ENCODE measurements at regions not wholly inside any gene's neighbourhood (a gene's known extent, or its start where the extent isn't known, plus 50 kb on each side); places are given as distances from the start of the nearest gene placed in this dataset.

DNA sequence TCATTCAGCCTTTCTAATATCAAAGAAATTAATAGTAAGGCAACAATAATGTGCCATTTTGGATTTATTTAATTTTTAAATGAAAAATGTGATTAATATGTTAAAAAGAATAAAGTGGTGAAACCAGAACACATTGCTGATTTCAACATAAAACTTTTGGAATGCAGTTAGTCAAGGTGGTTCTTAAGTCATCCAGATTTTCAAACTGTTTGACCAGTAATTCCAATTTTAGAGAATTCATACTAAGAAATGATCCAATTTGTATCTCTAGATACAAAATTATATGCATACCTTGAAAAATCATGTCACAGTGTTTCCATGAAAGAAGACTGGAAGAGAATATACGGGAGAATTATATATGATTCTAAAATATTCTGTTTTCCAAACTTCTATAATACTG, 54.2 kb upstream of the MCOLN3 start:
- ATAC-seq (replicated peaks in 1 of 4) (no peak), DNase-seq (no peak)
- ChIA-PET CTCF (interaction anchor here in 1 of 2 donors (1.1 kb wide), 1 partner anchor 152 kb away, joined by 3 read pairs; no protein-coding TSS in a partner anchor), POLR2A (no interaction called here)
- Histone ChIP-seq H3K9me3 (no peaks in the 10 kb centered on the region), H3K27me3 (replicated peaks in 1 of 2; ENCODE audit: control insufficient read depth in 2 of 2, extremely low read depth in 1 of 2, insufficient read depth in 2 of 2, low read length in 1 of 2) (no peaks in the 10 kb centered on the region), H3K4me3 (ENCODE audit: control insufficient read depth in 1 of 2, extremely low read depth in 1 of 2, low read length in 1 of 2) (no peak overlapping the region), H3K36me3 (ENCODE audit: control insufficient read depth in 2 of 2, extremely low read depth in 1 of 2, insufficient read depth in 1 of 2, low read length in 1 of 2) (no peaks in the 10 kb centered on the region), H3K4me1 (ENCODE audit: control insufficient read depth in 1 of 2, extremely low read depth in 1 of 2, insufficient read depth in 2 of 2, low read length in 2 of 2) (no peaks in the 10 kb centered on the region), H3K27ac (ENCODE audit: low read length) (no peak overlapping the region)
- WGBS (ENCODE audit: insufficient coverage): no CpG with 5 or more reads among the region's 1 CpG
- Mint-ChIP-seq H3K4me3 (no peak overlapping the region), H3K27me3 (peaks cover 0 to 5% of the 10 kb centered on the region in 2 donors), H3K9me3 (no peaks in the 10 kb centered on the region), H3K27ac (no peak overlapping the region), H3K36me3 (peaks cover 4% of the 10 kb centered on the region), H3K4me1 (no peaks in the 10 kb centered on the region)

Data from T-cell (primary cell).